ENCODE measurements at regions not wholly inside any gene's neighbourhood (a gene's known extent, or its start where the extent isn't known, plus 50 kb on each side); places are given as distances from the start of the nearest gene placed in this dataset.

- Histone ChIP-seq H3K4me1 (no peaks in the 10 kb centered on the region), H3K9me3 (no peaks in the 10 kb centered on the region), H3K27ac (no peak overlapping the region), H3K27me3 (no peaks in the 10 kb centered on the region), H3K36me3 (no peaks in the 10 kb centered on the region), H3K4me3 (no peak overlapping the region)
- DNase-seq (ENCODE audit: extremely low spot score in 2 of 2), result peak in 1 of 2 donors; percentile 76
- TF ChIP-seq CTCF (IDR thresholded peaks at IDR 0.05) (no peak), POLR2AphosphoS5 (IDR thresholded peaks at IDR 0.05; ENCODE audit: insufficient read depth in 1 of 2, low read depth in 1 of 2) (no peak), POLR2A (IDR thresholded peaks at IDR 0.05) (no peak)
- intact Hi-C loops (cut with DNase I), result no loop called here
Observed at GRCh38 chr10:47190802-47191450, 109.1 kb upstream of the GDF10 start.

DNA sequence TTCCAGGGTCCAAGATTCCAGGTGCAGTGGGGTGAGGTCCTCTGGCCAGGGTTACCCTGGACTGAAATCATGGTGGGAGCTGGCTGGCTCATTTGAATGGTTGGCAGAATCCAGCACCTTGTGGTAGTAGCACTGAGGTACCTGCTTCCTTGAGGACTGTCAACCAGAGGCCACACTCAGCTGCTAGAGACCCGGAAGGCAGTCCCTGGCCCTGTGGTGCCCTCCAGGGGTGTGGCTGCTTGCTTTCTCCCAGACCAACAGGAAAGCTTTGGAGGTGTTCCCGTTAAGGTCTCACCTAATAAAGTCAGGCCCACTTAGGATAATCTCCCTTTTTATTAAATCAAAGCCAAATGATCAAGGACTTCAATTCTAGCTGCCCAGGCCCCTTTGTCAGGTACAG lies 107.7 kb upstream of the GDF10 start:
- no peak for DNase-seq (ENCODE audit: extremely low spot score in 2 of 2)
- intact Hi-C loops (cut with DNase I), result no loop called here
- TF ChIP-seq POLR2A (IDR thresholded peaks at IDR 0.05), result no peak
- TF ChIP-seq CTCF (IDR thresholded peaks at IDR 0.05), result no peak
- TF ChIP-seq POLR2AphosphoS5 (IDR thresholded peaks at IDR 0.05; ENCODE audit: insufficient read depth in 1 of 2, low read depth in 1 of 2), result no peak

DNA sequence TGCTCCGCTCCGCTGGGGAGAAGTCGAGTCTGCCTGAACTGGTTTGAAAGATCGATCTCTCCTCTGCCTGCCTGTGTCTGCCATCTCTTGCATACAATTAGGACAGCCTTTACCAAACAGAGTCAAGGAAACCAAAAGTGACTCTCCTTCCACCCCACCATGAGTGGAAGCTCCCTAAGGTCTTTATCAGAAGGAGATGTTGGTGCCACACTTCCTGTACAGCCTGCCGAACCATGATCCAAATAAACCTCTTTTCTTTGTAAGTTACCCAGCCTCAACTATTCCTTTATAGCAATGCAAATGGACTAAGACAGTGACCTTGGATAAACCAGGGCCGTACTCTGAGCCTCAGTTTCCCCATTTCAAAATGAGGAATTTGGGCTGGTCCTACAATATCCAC lies 106.3 kb upstream of the GDF10 start:
- Histone ChIP-seq H3K4me3 (no peak overlapping the region), H3K9me3 (no peaks in the 10 kb centered on the region), H3K36me3 (no peaks in the 10 kb centered on the region), H3K27ac (no peak overlapping the region), H3K27me3 (no peaks in the 10 kb centered on the region), H3K4me1 (no peaks in the 10 kb centered on the region)
- intact Hi-C loops (cut with DNase I), result no loop called here
- no peak for TF ChIP-seq POLR2AphosphoS5 (IDR thresholded peaks at IDR 0.05; ENCODE audit: insufficient read depth in 1 of 2, low read depth in 1 of 2)
- no peak for TF ChIP-seq POLR2A (IDR thresholded peaks at IDR 0.05)
- TF ChIP-seq CTCF (IDR thresholded peaks at IDR 0.05), result no peak
- no peak for DNase-seq (ENCODE audit: extremely low spot score in 2 of 2)

More for the DNA sequence above, 107.7 kb upstream of the GDF10 start:
- H3K27ac ChIP-seq, result no peak overlapping the region
- no peaks in the 10 kb centered on the region for H3K4me1 ChIP-seq
- H3K27me3 ChIP-seq, result no peaks in the 10 kb centered on the region
- no peaks in the 10 kb centered on the region for H3K9me3 ChIP-seq
- no peaks in the 10 kb centered on the region for H3K36me3 ChIP-seq
- H3K4me3 ChIP-seq, result no peak overlapping the region

DNA sequence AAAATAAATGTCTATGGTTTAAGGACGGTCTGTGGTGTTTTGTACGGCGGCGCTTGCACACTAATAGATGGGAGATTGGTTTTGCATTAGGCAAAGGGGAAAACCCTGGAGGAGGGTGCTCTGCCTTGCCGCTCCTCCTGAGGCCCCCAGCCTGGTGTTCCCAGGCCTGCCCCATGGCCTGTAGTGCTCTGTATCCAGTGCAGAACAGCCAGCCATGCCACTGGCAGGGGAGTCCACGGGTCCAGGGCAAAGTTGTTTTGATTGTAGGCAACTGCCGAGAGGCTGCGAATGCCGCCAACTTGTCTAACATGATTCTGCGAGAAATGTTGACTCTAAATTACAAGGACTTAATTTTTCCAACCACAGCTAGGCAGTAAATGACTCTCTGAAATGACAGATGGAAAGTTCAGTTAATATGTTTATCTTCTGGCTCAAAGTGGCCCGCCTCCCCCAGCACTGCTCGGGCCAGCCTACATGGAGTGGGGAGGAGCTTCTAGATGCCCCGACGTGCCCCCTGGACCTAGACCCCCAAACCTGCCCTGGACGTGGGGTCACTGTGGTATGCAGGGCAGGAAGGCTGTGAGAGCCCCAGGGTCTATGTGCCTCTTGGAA lies 104.6 kb upstream of the GDF10 start:
- no peaks in the 10 kb centered on the region for H3K4me1 ChIP-seq
- DNase-seq (ENCODE audit: extremely low spot score in 2 of 2), result peak in 1 of 2 donors; percentile 80
- H3K9me3 ChIP-seq, result no peaks in the 10 kb centered on the region
- intact Hi-C loops (cut with DNase I), result no loop called here
- no peak for TF ChIP-seq POLR2AphosphoS5 (IDR thresholded peaks at IDR 0.05; ENCODE audit: insufficient read depth in 1 of 2, low read depth in 1 of 2)
- TF ChIP-seq CTCF (IDR thresholded peaks at IDR 0.05), result no peak
- no peak for TF ChIP-seq POLR2A (IDR thresholded peaks at IDR 0.05)
- H3K27ac ChIP-seq, result no peak overlapping the region
- no peaks in the 10 kb centered on the region for H3K27me3 ChIP-seq
- no peaks in the 10 kb centered on the region for H3K36me3 ChIP-seq
- no peak overlapping the region for H3K4me3 ChIP-seq

DNA sequence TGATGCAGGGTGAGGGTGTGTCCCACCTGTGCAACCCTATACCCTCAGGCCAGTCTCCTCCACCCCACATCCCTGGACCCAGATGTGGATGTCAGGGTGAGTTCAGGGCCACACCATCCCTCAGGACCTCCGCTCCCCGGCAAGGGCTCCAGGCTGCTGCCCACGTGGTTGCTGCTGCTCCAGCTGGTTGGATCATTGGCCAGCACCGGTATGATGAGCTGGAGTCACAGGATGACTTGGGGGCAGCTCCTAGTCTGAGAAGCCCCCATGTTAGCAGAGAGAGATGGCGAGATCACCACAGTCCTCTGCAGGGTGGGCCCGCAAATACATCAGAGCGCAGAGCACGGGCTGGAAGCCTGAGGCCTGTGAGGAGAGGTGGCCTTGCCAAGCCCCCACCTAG lies 103.3 kb upstream of the GDF10 start:
- Histone ChIP-seq H3K36me3 (no peaks in the 10 kb centered on the region), H3K27me3 (no peaks in the 10 kb centered on the region), H3K4me1 (no peaks in the 10 kb centered on the region), H3K4me3 (no peak overlapping the region), H3K9me3 (no peaks in the 10 kb centered on the region), H3K27ac (no peak overlapping the region)
- no peak for TF ChIP-seq POLR2AphosphoS5 (IDR thresholded peaks at IDR 0.05; ENCODE audit: insufficient read depth in 1 of 2, low read depth in 1 of 2)
- no peak for TF ChIP-seq CTCF (IDR thresholded peaks at IDR 0.05)
- no peak for TF ChIP-seq POLR2A (IDR thresholded peaks at IDR 0.05)
- intact Hi-C loops (cut with DNase I), result no loop called here
- DNase-seq (ENCODE audit: extremely low spot score in 2 of 2), result no peak

Data from vagina (tissue), 2 donors.